SK-N-SH treated with all-trans-retinoic acid at 6 μM for 48 hours (cell line): ENCODE measurements at regions not wholly inside any gene's neighbourhood (a gene's known extent, or its start where the extent isn't known, plus 50 kb on each side); places are given as distances from the start of the nearest gene placed in this dataset.

ENCODE experiments used
- ATAC-seq: fragments of 200-7000 bp; cut with Tn5 transposase; 3 replicates; pipeline ENCODE4 v1.9.1; 2020; ENCODE audit warnings: mild to moderate bottlenecking, moderate library complexity
- ARNTL ChIP-seq: fragments of 450-650 bp; formaldehyde crosslinking; IDR thresholded peaks from 2 replicates; pipeline ENCODE4 v1.5.0; 2020; ENCODE audit warnings: low read depth, mild to moderate bottlenecking, moderate library complexity, borderline replicate concordance
- BACH2 ChIP-seq: fragments of 250-450 bp; sonication (Bioruptor Pico); IDR thresholded peaks from 2 replicates; pipeline ENCODE4 v1.9.0; 2021; ENCODE audit warnings: mild to moderate bottlenecking, borderline replicate concordance
- CSDC2 ChIP-seq: fragments of 250-450 bp; sonication (Bioruptor Pico); IDR thresholded peaks from 2 replicates; pipeline ENCODE4 v1.5.0; 2020; ENCODE audit warnings: mild to moderate bottlenecking, moderate library complexity
- ESRRG ChIP-seq: fragments of 250-450 bp; sonication (Bioruptor Pico); IDR thresholded peaks from 2 replicates; pipeline ENCODE4 v1.6.1; 2021; ENCODE audit warnings: mild to moderate bottlenecking
- GLIS3 ChIP-seq: fragments of 250-450 bp; sonication (Bioruptor Pico); IDR thresholded peaks from 2 replicates; pipeline ENCODE4 v1.5.0; 2020; ENCODE audit warnings: mild to moderate bottlenecking, moderate library complexity
- ISL1 ChIP-seq: fragments of 250-450 bp; sonication (Bioruptor Pico); IDR thresholded peaks from 2 replicates; pipeline ENCODE4 v2.1.2; 2022; ENCODE audit warnings: mild to moderate bottlenecking, moderate library complexity
- OSR1 ChIP-seq: fragments of 250-450 bp; sonication (Bioruptor Pico); IDR thresholded peaks from 2 replicates; pipeline ENCODE4 v1.8.0; 2022; ENCODE audit warnings: moderate library complexity, mild to moderate bottlenecking, inconsistent platforms
- RARB ChIP-seq: fragments of 250-450 bp; sonication (Bioruptor Pico); IDR thresholded peaks from 2 replicates; pipeline ENCODE4 v1.8.0; 2021; ENCODE audit warnings: mild to moderate bottlenecking, moderate library complexity
- SNAI2 ChIP-seq: fragments of 250-450 bp; sonication (Bioruptor Pico); IDR thresholded peaks from 2 replicates; pipeline ENCODE4 v1.5.0; 2020; ENCODE audit warnings: mild to moderate bottlenecking, moderate library complexity
- TCF4 ChIP-seq: fragments of 250-450 bp; sonication (Bioruptor Pico); IDR thresholded peaks from 2 replicates; pipeline ENCODE4 v1.8.0; 2021; ENCODE audit warnings: mild to moderate bottlenecking, moderate library complexity, borderline replicate concordance
- TOX ChIP-seq: fragments of 250-450 bp; sonication (Bioruptor Pico); IDR thresholded peaks from 2 replicates; pipeline ENCODE4 v1.8.0; 2021; ENCODE audit warnings: mild to moderate bottlenecking, moderate library complexity, borderline replicate concordance
- ZC3H10 ChIP-seq: fragments of 250-450 bp; sonication (Bioruptor Pico); IDR thresholded peaks from 2 replicates; pipeline ENCODE4 v1.5.1; 2021; ENCODE audit warnings: mild to moderate bottlenecking, moderate library complexity
- ZFP3 ChIP-seq: fragments of 250-450 bp; sonication (Bioruptor Pico); IDR thresholded peaks from 2 replicates; pipeline ENCODE4 v1.5.0; 2020; ENCODE audit warnings: mild to moderate bottlenecking, moderate library complexity
- ZFP30 ChIP-seq: fragments of 450-650 bp; formaldehyde crosslinking; IDR thresholded peaks from 2 replicates; pipeline ENCODE4 v1.5.0; 2022; ENCODE audit warnings: mild to moderate bottlenecking, moderate library complexity
- ZNF565 ChIP-seq: fragments of 450-650 bp; formaldehyde crosslinking; conservative IDR thresholded peaks from 2 replicates; pipeline ENCODE4 v1.5.0; 2020; ENCODE audit warnings: low read depth, mild to moderate bottlenecking, moderate library complexity
- ZNF70 ChIP-seq: fragments of 450-650 bp; formaldehyde crosslinking; IDR thresholded peaks from 2 replicates; pipeline ENCODE4 v1.5.0; 2020; ENCODE audit warnings: mild to moderate bottlenecking, moderate library complexity
- ZNF8 ChIP-seq: fragments of 450-650 bp; formaldehyde crosslinking; IDR thresholded peaks from 2 replicates; pipeline ENCODE4 v1.5.0; 2020; ENCODE audit warnings: mild to moderate bottlenecking, moderate library complexity
- TF ChIP-seq, protein P1 (sequence below): fragments of 250-450 bp; sonication (Bioruptor Pico); IDR thresholded peaks from 2 replicates; pipeline ENCODE4 v1.8.0; 2021; ENCODE audit warnings: low read depth, mild to moderate bottlenecking, moderate library complexity, borderline replicate concordance
- TF ChIP-seq, protein P2 (sequence below): fragments of 250-450 bp; sonication (Bioruptor Pico); IDR thresholded peaks from 2 replicates; pipeline ENCODE4 v1.5.1; 2020; ENCODE audit warnings: low read depth, mild to moderate bottlenecking, moderate library complexity
- TF ChIP-seq, protein P3 (sequence below): fragments of 250-450 bp; sonication (Bioruptor Pico); IDR thresholded peaks from 2 replicates; pipeline ENCODE4 v1.5.0; 2020; ENCODE audit warnings: mild to moderate bottlenecking, moderate library complexity
- TF ChIP-seq, protein P4 (sequence below): fragments of 250-450 bp; sonication (Bioruptor Pico); IDR thresholded peaks from 2 replicates; pipeline ENCODE4 v1.8.0; 2020; ENCODE audit warnings: mild to moderate bottlenecking, moderate library complexity, borderline replicate concordance

DNA sequence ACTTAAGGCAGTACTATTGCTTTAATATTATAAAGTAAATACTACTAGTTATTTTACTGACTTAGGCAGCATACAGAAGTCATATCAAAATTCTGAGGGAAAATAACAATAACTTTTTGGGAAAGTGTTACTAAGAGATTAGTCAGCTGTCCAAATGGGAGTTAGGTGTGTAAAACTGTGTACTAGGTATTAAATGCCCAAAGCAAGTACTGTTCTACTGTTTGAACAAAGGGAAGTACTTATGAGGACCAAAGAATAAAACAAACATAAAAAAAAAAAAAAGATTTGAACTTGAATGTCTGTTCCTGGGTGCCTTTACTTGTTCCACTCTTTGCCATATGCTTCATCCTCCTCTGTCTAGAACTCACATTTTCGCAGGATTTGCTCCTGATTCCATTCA is 174.4 kb downstream of the MSL3 start:
- TF ChIP-seq, protein P1, sequence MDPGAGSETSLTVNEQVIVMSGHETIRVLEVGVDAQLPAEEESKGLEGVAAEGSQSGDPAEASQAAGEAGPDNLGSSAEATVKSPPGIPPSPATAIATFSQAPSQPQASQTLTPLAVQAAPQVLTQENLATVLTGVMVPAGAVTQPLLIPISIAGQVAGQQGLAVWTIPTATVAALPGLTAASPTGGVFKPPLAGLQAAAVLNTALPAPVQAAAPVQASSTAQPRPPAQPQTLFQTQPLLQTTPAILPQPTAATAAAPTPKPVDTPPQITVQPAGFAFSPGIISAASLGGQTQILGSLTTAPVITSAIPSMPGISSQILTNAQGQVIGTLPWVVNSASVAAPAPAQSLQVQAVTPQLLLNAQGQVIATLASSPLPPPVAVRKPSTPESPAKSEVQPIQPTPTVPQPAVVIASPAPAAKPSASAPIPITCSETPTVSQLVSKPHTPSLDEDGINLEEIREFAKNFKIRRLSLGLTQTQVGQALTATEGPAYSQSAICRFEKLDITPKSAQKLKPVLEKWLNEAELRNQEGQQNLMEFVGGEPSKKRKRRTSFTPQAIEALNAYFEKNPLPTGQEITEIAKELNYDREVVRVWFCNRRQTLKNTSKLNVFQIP (CRISPR knock-in tag), result no peak
- TF ChIP-seq RARB (CRISPR knock-in tag), result no peak
- no peak for ATAC-seq

DNA sequence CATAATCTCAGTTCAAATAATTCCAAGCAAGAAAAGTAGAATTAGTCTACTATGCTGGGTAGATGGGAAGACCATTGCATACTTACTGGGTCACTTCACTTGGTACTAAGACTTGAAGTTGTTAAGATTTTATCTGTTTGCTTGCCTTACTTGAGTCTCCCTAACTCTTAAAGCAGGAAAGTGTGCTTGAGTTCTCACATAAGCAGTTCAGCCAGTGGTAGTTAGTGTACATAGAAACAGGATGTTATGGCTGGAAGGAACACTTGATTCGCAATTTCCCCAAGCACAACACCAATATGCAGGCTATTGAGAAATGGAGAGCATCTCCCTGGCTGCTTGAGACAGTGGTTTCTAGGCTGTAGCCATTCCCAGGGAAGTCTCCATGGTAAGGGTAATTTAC is 176.1 kb downstream of the MSL3 start:
- TF ChIP-seq RARB (CRISPR knock-in tag) (no peak), ZFP30 (no peak), TOX (no peak), OSR1 (CRISPR knock-in tag) (no peak), BACH2 (CRISPR knock-in tag) (no peak), ZNF8 (no peak), ZC3H10 (CRISPR knock-in tag) (no peak), SNAI2 (CRISPR knock-in tag) (no peak), ISL1 (CRISPR knock-in tag) (no peak)
- ATAC-seq, result no peak

DNA sequence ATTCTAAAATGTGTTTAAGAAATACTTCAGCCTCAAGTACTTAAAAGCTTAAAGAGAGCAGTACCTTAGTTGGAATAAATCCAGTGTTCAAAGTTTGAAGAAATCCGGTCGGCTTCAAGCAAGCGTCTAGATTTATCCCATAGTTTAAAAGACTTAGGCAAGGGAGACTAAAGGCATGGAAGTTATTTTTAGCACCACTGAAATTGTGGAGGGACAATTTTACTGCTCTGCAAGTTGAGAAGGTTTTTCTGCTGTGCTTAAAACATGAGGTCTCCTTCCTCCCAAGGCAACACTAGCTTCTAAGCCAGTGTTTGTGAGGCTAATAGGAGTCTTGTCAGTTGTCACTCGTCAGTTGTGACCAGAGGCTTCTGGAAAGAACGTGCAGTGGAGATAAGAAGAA is 183.5 kb downstream of the MSL3 start:
- TF ChIP-seq, protein P2, sequence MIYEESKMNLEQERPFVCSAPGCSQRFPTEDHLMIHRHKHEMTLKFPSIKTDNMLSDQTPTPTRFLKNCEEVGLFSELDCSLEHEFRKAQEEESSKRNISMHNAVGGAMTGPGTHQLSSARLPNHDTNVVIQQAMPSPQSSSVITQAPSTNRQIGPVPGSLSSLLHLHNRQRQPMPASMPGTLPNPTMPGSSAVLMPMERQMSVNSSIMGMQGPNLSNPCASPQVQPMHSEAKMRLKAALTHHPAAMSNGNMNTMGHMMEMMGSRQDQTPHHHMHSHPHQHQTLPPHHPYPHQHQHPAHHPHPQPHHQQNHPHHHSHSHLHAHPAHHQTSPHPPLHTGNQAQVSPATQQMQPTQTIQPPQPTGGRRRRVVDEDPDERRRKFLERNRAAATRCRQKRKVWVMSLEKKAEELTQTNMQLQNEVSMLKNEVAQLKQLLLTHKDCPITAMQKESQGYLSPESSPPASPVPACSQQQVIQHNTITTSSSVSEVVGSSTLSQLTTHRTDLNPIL (CRISPR knock-in tag), result no peak
- TF ChIP-seq ZFP3 (CRISPR knock-in tag), result no peak
- no peak for TF ChIP-seq ESRRG
- no peak for TF ChIP-seq ZC3H10 (CRISPR knock-in tag)
- TF ChIP-seq, protein P3, sequence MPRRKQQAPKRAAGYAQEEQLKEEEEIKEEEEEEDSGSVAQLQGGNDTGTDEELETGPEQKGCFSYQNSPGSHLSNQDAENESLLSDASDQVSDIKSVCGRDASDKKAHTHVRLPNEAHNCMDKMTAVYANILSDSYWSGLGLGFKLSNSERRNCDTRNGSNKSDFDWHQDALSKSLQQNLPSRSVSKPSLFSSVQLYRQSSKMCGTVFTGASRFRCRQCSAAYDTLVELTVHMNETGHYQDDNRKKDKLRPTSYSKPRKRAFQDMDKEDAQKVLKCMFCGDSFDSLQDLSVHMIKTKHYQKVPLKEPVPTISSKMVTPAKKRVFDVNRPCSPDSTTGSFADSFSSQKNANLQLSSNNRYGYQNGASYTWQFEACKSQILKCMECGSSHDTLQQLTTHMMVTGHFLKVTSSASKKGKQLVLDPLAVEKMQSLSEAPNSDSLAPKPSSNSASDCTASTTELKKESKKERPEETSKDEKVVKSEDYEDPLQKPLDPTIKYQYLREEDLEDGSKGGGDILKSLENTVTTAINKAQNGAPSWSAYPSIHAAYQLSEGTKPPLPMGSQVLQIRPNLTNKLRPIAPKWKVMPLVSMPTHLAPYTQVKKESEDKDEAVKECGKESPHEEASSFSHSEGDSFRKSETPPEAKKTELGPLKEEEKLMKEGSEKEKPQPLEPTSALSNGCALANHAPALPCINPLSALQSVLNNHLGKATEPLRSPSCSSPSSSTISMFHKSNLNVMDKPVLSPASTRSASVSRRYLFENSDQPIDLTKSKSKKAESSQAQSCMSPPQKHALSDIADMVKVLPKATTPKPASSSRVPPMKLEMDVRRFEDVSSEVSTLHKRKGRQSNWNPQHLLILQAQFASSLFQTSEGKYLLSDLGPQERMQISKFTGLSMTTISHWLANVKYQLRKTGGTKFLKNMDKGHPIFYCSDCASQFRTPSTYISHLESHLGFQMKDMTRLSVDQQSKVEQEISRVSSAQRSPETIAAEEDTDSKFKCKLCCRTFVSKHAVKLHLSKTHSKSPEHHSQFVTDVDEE (CRISPR knock-in tag), result no peak
- no peak for TF ChIP-seq RARB (CRISPR knock-in tag)
- TF ChIP-seq TCF4 (CRISPR knock-in tag), result no peak
- TF ChIP-seq ISL1 (CRISPR knock-in tag), result no peak
- TF ChIP-seq BACH2 (CRISPR knock-in tag), result no peak
- TF ChIP-seq GLIS3, result no peak
- TF ChIP-seq OSR1 (CRISPR knock-in tag), result no peak
- TF ChIP-seq SNAI2 (CRISPR knock-in tag), result no peak
- TF ChIP-seq ZFP30, result no peak
- no peak for TF ChIP-seq CSDC2 (CRISPR knock-in tag)
- TF ChIP-seq, protein P1 (CRISPR knock-in tag), result no peak
- TF ChIP-seq ZNF8, result no peak
- TF ChIP-seq, protein P4, sequence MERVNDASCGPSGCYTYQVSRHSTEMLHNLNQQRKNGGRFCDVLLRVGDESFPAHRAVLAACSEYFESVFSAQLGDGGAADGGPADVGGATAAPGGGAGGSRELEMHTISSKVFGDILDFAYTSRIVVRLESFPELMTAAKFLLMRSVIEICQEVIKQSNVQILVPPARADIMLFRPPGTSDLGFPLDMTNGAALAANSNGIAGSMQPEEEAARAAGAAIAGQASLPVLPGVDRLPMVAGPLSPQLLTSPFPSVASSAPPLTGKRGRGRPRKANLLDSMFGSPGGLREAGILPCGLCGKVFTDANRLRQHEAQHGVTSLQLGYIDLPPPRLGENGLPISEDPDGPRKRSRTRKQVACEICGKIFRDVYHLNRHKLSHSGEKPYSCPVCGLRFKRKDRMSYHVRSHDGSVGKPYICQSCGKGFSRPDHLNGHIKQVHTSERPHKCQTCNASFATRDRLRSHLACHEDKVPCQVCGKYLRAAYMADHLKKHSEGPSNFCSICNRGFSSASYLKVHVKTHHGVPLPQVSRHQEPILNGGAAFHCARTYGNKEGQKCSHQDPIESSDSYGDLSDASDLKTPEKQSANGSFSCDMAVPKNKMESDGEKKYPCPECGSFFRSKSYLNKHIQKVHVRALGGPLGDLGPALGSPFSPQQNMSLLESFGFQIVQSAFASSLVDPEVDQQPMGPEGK (CRISPR knock-in tag), result no peak
- TF ChIP-seq TOX, result no peak
- ATAC-seq, result no peak

DNA sequence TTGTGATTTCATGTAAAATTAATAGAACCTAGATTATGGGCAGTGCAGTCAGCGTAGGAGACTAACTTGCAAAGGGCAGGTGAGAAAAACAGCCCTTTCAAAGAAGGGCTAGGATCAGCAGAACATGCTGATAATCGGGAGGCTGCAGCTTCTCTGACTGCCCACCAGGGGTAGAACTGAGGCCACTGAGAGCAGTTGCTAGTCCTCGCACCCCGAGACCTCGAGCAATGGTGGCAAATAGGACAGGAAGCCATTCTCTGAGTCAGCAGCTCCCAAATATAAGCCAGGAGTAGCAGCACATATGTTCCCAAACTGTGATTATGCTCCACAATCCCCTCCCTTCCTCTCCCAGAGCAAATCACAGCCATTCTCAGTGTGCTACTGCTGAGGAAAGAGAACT is 186.5 kb downstream of the MSL3 start:
- ATAC-seq, result peak; percentile 97
- TF ChIP-seq OSR1 (CRISPR knock-in tag) (no peak), ZFP30 (no peak), ESRRG (no peak), ZNF70 (CRISPR knock-in tag) (no peak), ZC3H10 (CRISPR knock-in tag) (no peak), BACH2 (CRISPR knock-in tag) (no peak), ARNTL (no peak), GLIS3 (no peak), CSDC2 (CRISPR knock-in tag) (no peak), ZFP3 (CRISPR knock-in tag) (no peak), ZNF565 (CRISPR knock-in tag) (no peak), SNAI2 (CRISPR knock-in tag) (no peak), TCF4 (CRISPR knock-in tag) (no peak), RARB (CRISPR knock-in tag) (no peak), ZNF8 (no peak)
- TF ChIP-seq, protein P4 (CRISPR knock-in tag), result no peak
- TF ChIP-seq, protein P2 (CRISPR knock-in tag), result no peak
